GM12878 (cell line): ENCODE measurements at regions not wholly inside any gene's neighbourhood (a gene's known extent, or its start where the extent isn't known, plus 50 kb on each side); places are given as distances from the start of the nearest gene placed in this dataset.

Source experiments
- ATAC-seq: fragments of 200-7000 bp; cut with Tn5 transposase; 3 replicates; pipeline ENCODE4 v1.9.1; 2020; ENCODE audit warnings: mild to moderate bottlenecking, moderate library complexity
- BruUV-seq: library from RNA; stranded (reverse); fragments of 400-500 nt; replicated peaks from 2 replicates; lab custom pipeline; 2021; lab: Mats Ljungman, UMichigan
- CTCF ChIA-PET: fragments of 300-600 bp; sonication (Branson Sonifier 250); formaldehyde crosslinking; extraction: SDS; loops from one replicate; lab custom pipeline; 2021; ENCODE audit warnings: inconsistent platforms; lab: Yijun Ruan, JAX
- POLR2A ChIA-PET: fragments of 350-600 bp; formaldehyde crosslinking; extraction: SDS; loops from one replicate; lab custom pipeline; 2021; ENCODE audit warnings: inconsistent platforms; lab: Charles Lee
- RAD21 ChIA-PET: fragments of 300-600 bp; sonication (Branson Sonifier 250); formaldehyde crosslinking; loops from one replicate; lab custom pipeline; 2023; ENCODE audit warnings: antibody characterized with exemption; ENCODE audit not compliant: unreplicated experiment; lab: Charles Lee
- SMC1A ChIA-PET: fragments of 300-600 bp; sonication (Branson Sonifier 250); formaldehyde crosslinking; loops from one replicate; lab custom pipeline; 2023; ENCODE audit not compliant: unreplicated experiment, uncharacterized antibody; lab: Charles Lee
- DNase-seq: peaks from one replicate; pipeline ENCODE4 v3.0.0-alpha.2; 2011; ENCODE audit warnings: low read depth, low spot score
- FAIRE-seq: peaks from 3 replicates; lab custom pipeline; 2011; peaks lifted over from hg19 to GRCh38; lab: Jason Lieb, UNC
- H2AFZ ChIP-seq: 2 replicates; pipeline ENCODE4 v1.6.0; 2011; ENCODE audit warnings: low read depth, low read length, control low read depth; ENCODE audit not compliant: control insufficient read depth
- H3K27ac ChIP-seq: 2 replicates; pipeline ENCODE4 v1.5.1; 2011; ENCODE audit warnings: control low read depth; ENCODE audit not compliant: control insufficient read depth, insufficient read depth
- H3K27me3 ChIP-seq, 2 experiments: replicated peaks in 1 of 2; 2 replicates each; pipeline versions ENCODE4 v1.6.0 to v1.6.1; 2011; ENCODE audit warnings: low read length in 1 of 2; ENCODE audit not compliant: control insufficient read depth in 2 of 2, insufficient read depth in 2 of 2
- H3K36me3 ChIP-seq, 2 experiments: 2 replicates each; pipeline ENCODE4 v1.5.1; 2011; ENCODE audit warnings: low read length in 1 of 2; ENCODE audit not compliant: control insufficient read depth in 2 of 2, insufficient read depth in 2 of 2
- H3K4me1 ChIP-seq: 2 replicates; pipeline ENCODE4 v1.6.1; 2011; ENCODE audit warnings: mild to moderate bottlenecking, low read length, moderate library complexity, mixed read lengths; ENCODE audit not compliant: control insufficient read depth, insufficient read depth
- H3K4me2 ChIP-seq: 2 replicates; pipeline ENCODE4 v1.6.0; 2011; ENCODE audit warnings: control low read depth; ENCODE audit not compliant: control insufficient read depth, insufficient read depth
- H3K4me3 ChIP-seq: fragments of 200-600 bp; sonication (generic); 2 replicates; pipeline ENCODE4 v1.5.1; 2016
- H3K79me2 ChIP-seq: 2 replicates; pipeline ENCODE4 v1.6.0; 2011; ENCODE audit warnings: low read length; ENCODE audit not compliant: control insufficient read depth, insufficient read depth
- H3K9ac ChIP-seq: 2 replicates; pipeline ENCODE4 v1.8.0; 2011; ENCODE audit warnings: low read length, control low read depth, mixed read lengths; ENCODE audit not compliant: control insufficient read depth, insufficient read depth
- H3K9me3 ChIP-seq: replicated peaks from 3 replicates; pipeline ENCODE4 v1.5.1; 2011; ENCODE audit warnings: mild to moderate bottlenecking, low read length; ENCODE audit not compliant: control insufficient read depth, insufficient read depth
- H4K20me1 ChIP-seq: 2 replicates; pipeline ENCODE4 v1.6.0; 2011; ENCODE audit not compliant: control insufficient read depth, insufficient read depth
- CEBPB ChIP-seq, 2 experiments: fragments of 150-350 bp in 1 of 2; IDR thresholded peaks; 2 replicates each; pipeline ENCODE4 v1.6.1; 2012 to 2014; ENCODE audit warnings: low read depth in 2 of 2, low read length in 2 of 2, borderline replicate concordance in 1 of 2, inconsistent platforms in 1 of 2
- ETV6 ChIP-seq, 2 experiments: fragments of 450-650 bp in 1 of 2; IDR thresholded peaks in 1 of 2; conservative IDR thresholded peaks in 1 of 2; 2 replicates each; pipeline ENCODE4 v1.6.1; 2014; ENCODE audit warnings: antibody characterized with exemption in 1 of 2, borderline replicate concordance in 1 of 2, low read depth in 1 of 2, mild to moderate bottlenecking in 1 of 2, moderate library complexity in 1 of 2
- KAT2A ChIP-seq: conservative IDR thresholded peaks from 2 replicates; pipeline ENCODE4 v1.6.1; 2011; ENCODE audit warnings: low read depth, low read length; ENCODE audit not compliant: control insufficient read depth
- RAD51 ChIP-seq: fragments of 450-650 bp; IDR thresholded peaks from 2 replicates; pipeline ENCODE4 v1.6.1; 2016; ENCODE audit warnings: moderate library complexity, mild to moderate bottlenecking, inconsistent platforms
- SUZ12 ChIP-seq: fragments of 200-600 bp; sonication (generic); IDR thresholded peaks from one replicate; pipeline ENCODE4 v1.6.1; 2018; ENCODE audit warnings: antibody characterized with exemption, mild to moderate bottlenecking; ENCODE audit not compliant: unreplicated experiment
- YBX1 ChIP-seq: fragments of 450-650 bp; IDR thresholded peaks from 2 replicates; pipeline ENCODE4 v1.6.1; 2016; ENCODE audit warnings: antibody characterized with exemption
- WGBS: methylation state at CpG from one replicate; pipeline ENCODE4 v1.1.6; 2016; ENCODE audit warnings: low lambda C conversion rate; ENCODE audit not compliant: insufficient replicate concordance, insufficient coverage; ENCODE audit errors: missing lambda C conversion rate; 5-methylcytosine and 5-hydroxymethylcytosine counted together
- in situ Hi-C: fragments of 300-500 bp; cut with MboI; formaldehyde crosslinking; loops from 9 replicates; pipeline ENCODE4 v1.14.3; 2018; ENCODE audit warnings: mixed read lengths
- intact Hi-C: fragments of 100-400 bp; cut with micrococcal nuclease; formaldehyde crosslinking; loops from one replicate; pipeline ENCODE4 v1.14.2; 2022; ENCODE audit not compliant: unreplicated experiment
- TF ChIP-seq, protein P1 (sequence below): fragments of 450-650 bp; IDR thresholded peaks from 2 replicates; pipeline ENCODE4 v1.6.1; 2017; ENCODE audit warnings: antibody characterized with exemption, mild to moderate bottlenecking, moderate library complexity
- TF ChIP-seq, protein P2 (sequence below): fragments of 450-650 bp; IDR thresholded peaks from 2 replicates; pipeline ENCODE4 v1.6.1; 2016; ENCODE audit warnings: mild to moderate bottlenecking, moderate library complexity, borderline replicate concordance
- TF ChIP-seq, protein P3 (sequence below): fragments of 450-650 bp; conservative IDR thresholded peaks from 2 replicates; pipeline ENCODE4 v1.6.1; 2017; ENCODE audit warnings: mild to moderate bottlenecking, moderate library complexity

DNA sequence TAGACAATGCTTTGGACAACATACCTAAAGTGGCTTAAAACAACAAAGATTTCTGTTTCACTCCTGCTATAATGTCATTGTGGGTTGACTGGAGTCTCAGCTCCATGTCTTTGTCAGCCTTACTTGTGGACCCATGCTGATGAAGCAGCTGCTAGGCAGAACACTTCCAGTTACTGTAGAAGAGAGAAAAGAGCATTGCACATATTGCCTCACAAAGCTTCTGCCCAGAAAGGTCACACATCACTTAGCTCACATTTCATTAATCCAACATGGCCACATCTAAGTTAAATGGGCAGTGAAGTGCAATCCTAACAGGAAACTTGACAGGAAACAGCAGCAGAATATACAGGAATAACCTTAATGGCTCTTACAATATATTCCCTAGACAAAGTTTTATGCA lies 480.5 kb upstream of the HTR1E start (continued):
- TF ChIP-seq, protein P1, sequence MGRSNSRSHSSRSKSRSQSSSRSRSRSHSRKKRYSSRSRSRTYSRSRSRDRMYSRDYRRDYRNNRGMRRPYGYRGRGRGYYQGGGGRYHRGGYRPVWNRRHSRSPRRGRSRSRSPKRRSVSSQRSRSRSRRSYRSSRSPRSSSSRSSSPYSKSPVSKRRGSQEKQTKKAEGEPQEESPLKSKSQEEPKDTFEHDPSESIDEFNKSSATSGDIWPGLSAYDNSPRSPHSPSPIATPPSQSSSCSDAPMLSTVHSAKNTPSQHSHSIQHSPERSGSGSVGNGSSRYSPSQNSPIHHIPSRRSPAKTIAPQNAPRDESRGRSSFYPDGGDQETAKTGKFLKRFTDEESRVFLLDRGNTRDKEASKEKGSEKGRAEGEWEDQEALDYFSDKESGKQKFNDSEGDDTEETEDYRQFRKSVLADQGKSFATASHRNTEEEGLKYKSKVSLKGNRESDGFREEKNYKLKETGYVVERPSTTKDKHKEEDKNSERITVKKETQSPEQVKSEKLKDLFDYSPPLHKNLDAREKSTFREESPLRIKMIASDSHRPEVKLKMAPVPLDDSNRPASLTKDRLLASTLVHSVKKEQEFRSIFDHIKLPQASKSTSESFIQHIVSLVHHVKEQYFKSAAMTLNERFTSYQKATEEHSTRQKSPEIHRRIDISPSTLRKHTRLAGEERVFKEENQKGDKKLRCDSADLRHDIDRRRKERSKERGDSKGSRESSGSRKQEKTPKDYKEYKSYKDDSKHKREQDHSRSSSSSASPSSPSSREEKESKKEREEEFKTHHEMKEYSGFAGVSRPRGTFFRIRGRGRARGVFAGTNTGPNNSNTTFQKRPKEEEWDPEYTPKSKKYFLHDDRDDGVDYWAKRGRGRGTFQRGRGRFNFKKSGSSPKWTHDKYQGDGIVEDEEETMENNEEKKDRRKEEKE, result no peak
- no peak for TF ChIP-seq RAD51
- TF ChIP-seq, protein P2, sequence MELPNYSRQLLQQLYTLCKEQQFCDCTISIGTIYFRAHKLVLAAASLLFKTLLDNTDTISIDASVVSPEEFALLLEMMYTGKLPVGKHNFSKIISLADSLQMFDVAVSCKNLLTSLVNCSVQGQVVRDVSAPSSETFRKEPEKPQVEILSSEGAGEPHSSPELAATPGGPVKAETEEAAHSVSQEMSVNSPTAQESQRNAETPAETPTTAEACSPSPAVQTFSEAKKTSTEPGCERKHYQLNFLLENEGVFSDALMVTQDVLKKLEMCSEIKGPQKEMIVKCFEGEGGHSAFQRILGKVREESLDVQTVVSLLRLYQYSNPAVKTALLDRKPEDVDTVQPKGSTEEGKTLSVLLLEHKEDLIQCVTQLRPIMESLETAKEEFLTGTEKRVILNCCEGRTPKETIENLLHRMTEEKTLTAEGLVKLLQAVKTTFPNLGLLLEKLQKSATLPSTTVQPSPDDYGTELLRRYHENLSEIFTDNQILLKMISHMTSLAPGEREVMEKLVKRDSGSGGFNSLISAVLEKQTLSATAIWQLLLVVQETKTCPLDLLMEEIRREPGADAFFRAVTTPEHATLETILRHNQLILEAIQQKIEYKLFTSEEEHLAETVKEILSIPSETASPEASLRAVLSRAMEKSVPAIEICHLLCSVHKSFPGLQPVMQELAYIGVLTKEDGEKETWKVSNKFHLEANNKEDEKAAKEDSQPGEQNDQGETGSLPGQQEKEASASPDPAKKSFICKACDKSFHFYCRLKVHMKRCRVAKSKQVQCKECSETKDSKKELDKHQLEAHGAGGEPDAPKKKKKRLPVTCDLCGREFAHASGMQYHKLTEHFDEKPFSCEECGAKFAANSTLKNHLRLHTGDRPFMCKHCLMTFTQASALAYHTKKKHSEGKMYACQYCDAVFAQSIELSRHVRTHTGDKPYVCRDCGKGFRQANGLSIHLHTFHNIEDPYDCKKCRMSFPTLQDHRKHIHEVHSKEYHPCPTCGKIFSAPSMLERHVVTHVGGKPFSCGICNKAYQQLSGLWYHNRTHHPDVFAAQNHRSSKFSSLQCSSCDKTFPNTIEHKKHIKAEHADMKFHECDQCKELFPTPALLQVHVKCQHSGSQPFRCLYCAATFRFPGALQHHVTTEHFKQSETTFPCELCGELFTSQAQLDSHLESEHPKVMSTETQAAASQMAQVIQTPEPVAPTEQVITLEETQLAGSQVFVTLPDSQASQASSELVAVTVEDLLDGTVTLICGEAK, result no peak
- no peak for TF ChIP-seq SUZ12
- TF ChIP-seq YBX1, result no peak

DNA sequence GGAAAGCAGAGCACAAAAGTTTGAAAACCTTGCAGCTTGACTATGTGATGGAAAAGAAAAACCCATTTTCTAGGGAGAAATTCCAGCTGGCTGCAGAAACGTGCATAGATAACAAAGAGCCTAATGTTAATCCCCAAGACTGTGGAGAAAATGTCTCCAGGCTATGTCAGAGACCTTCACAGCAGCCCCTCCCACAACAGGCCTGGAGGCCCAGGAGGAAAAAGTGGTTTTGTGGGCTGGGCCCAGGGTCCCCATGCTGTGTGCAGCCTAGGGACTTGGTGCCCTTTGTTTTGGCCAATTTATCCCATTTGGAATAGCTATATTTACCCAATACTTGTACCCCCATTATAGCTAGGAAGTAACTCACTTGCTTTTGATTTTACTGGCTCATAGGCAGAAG lies 484.1 kb upstream of the HTR1E start:
- FAIRE-seq, result no peak
- Histone ChIP-seq H3K36me3 (no peaks in the 10 kb centered on the region), H3K4me3 (no peak overlapping the region), H3K9ac (no peak overlapping the region), H3K9me3 (no peaks in the 10 kb centered on the region; the same call in 2 of the 3 replicates), H3K27ac (no peak overlapping the region), H3K79me2 (no peaks in the 10 kb centered on the region), H3K27me3 (no peaks in the 10 kb centered on the region), H3K4me1 (no peaks in the 10 kb centered on the region), H2AFZ (no peak overlapping the region), H3K4me2 (no peak overlapping the region), H4K20me1 (no peaks in the 10 kb centered on the region)
- DNase-seq, result no peak
- TF ChIP-seq KAT2A (no peak), ETV6 (conservative IDR thresholded peaks at IDR 0.05 in 1 of 2, IDR thresholded peaks at IDR 0.05 in 1 of 2; ENCODE audit: borderline replicate concordance in 1 of 2, low read depth in 1 of 2) (no peak), CEBPB (IDR thresholded peaks at IDR 0.05; ENCODE audit: borderline replicate concordance in 1 of 2, low read depth in 2 of 2, low read length in 2 of 2) (no peak)
- TF ChIP-seq, protein P3, sequence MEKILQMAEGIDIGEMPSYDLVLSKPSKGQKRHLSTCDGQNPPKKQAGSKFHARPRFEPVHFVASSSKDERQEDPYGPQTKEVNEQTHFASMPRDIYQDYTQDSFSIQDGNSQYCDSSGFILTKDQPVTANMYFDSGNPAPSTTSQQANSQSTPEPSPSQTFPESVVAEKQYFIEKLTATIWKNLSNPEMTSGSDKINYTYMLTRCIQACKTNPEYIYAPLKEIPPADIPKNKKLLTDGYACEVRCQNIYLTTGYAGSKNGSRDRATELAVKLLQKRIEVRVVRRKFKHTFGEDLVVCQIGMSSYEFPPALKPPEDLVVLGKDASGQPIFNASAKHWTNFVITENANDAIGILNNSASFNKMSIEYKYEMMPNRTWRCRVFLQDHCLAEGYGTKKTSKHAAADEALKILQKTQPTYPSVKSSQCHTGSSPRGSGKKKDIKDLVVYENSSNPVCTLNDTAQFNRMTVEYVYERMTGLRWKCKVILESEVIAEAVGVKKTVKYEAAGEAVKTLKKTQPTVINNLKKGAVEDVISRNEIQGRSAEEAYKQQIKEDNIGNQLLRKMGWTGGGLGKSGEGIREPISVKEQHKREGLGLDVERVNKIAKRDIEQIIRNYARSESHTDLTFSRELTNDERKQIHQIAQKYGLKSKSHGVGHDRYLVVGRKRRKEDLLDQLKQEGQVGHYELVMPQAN, result no peak
- intact Hi-C loops, result no loop called here
- SMC1A ChIA-PET, result interaction anchor here (1.1 kb wide), 1 partner anchor 13 kb away, joined by 3 read pairs; no protein-coding TSS in a partner anchor
- 0% methylated on average over 1 of the region's 1 CpG for WGBS
- no TSS peak for BruUV-seq
- in situ Hi-C loops, result no loop called here
- RAD21 ChIA-PET, result no interaction called here
- POLR2A ChIA-PET, result no interaction called here
- CTCF ChIA-PET, result no interaction called here
- no peak for ATAC-seq
